Testis (tissue), 2 donors: ENCODE measurements at regions not wholly inside any gene's neighbourhood (a gene's known extent, or its start where the extent isn't known, plus 50 kb on each side); places are given as distances from the start of the nearest gene placed in this dataset.
"Not testable (repeated sequence)": the region's sequence is repeated elsewhere in the genome, so short reads cannot be mapped to it uniquely, and the experiment has no call there.

Experiments used
- DNase-seq: peaks from one replicate; pipeline ENCODE4 v3.0.0-alpha.2; 2019
- H3K27ac ChIP-seq, 2 donors: fragments of 200-600 bp; sonication (generic); one replicate each; pipeline ENCODE4 v1.5.1; 2019
- H3K27me3 ChIP-seq: fragments of 200-600 bp; sonication (generic); one replicate; pipeline ENCODE4 v1.5.1; 2019
- H3K36me3 ChIP-seq: fragments of 200-600 bp; sonication (generic); one replicate; pipeline ENCODE4 v1.5.1; 2017; ENCODE audit warnings: low read depth; ENCODE audit errors: missing control alignments
- H3K4me1 ChIP-seq: fragments of 200-600 bp; sonication (generic); one replicate; pipeline ENCODE4 v1.5.1; 2019
- H3K4me3 ChIP-seq, 2 donors: fragments of 200-600 bp; sonication (generic); one replicate each; pipeline ENCODE4 v1.5.1; 2017 to 2019
- H3K9me3 ChIP-seq: fragments of 200-600 bp; sonication (generic); one replicate; pipeline ENCODE4 v1.5.1; 2017
- POLR2A ChIP-seq: fragments of 450-650 bp; IDR thresholded peaks from one replicate; pipeline ENCODE4 v1.6.1; 2017; ENCODE audit warnings: antibody characterized with exemption, mild to moderate bottlenecking, moderate library complexity
- WGBS, 2 donors: methylation state at CpG; one replicate each; pipeline ENCODE4 v1.1.5; 2018; 5-methylcytosine and 5-hydroxymethylcytosine counted together
- intact Hi-C: fragments of 100-400 bp; cut with DNase I; formaldehyde crosslinking; loops from one replicate; pipeline ENCODE4 v1.15.1; 2023; ENCODE audit warnings: low total_unique reads
- TF ChIP-seq, protein P1 (sequence below), 3 experiments: fragments of 450-650 bp in 2 of 3; fragments of 200-600 bp in 1 of 3; sonication (generic) in 1 of 3; IDR thresholded peaks; one replicate each; pipeline ENCODE4 v1.5.1; 2016 to 2019; ENCODE audit warnings: antibody characterized with exemption in 3 of 3, mild to moderate bottlenecking in 2 of 3, moderate library complexity in 1 of 3

DNA sequence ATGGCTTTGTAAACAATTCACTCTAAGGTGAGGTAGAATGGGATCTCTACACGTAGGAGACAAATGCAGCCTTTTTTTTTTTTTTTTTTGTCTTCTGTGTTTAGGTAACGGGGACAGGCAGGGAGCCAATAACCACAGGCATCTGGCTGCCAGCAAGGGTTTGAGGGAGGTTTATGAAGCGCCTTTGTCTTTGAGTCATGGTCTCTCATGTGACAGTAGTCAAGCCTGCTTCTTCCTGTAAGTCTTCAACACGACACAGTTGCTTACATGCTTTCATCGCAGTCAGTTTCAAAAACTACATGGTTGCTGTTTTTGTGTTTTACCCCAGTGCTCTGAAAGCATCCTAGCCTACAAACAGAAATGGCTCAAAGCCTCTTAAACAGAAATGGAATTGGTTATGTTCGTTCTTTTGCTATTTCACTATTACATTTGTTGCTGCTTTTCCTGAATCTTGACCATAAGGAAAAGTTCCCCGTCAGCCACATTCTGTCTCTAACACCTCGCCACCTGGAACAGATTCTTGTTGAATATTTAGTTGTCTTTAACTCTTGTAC, 127.8 kb upstream of the METTL14 start:
- WGBS, 2 donors, result 74 to 80% methylated on average over 8 of the region's 8 CpGs
- no peaks in the 10 kb centered on the region for H3K4me1 ChIP-seq
- DNase-seq, result no peak
- no peaks in the 10 kb centered on the region for H3K27me3 ChIP-seq
- no peak overlapping the region for H3K4me3 ChIP-seq
- H3K27ac ChIP-seq, result no peak overlapping the region
- TF ChIP-seq, protein P1, sequence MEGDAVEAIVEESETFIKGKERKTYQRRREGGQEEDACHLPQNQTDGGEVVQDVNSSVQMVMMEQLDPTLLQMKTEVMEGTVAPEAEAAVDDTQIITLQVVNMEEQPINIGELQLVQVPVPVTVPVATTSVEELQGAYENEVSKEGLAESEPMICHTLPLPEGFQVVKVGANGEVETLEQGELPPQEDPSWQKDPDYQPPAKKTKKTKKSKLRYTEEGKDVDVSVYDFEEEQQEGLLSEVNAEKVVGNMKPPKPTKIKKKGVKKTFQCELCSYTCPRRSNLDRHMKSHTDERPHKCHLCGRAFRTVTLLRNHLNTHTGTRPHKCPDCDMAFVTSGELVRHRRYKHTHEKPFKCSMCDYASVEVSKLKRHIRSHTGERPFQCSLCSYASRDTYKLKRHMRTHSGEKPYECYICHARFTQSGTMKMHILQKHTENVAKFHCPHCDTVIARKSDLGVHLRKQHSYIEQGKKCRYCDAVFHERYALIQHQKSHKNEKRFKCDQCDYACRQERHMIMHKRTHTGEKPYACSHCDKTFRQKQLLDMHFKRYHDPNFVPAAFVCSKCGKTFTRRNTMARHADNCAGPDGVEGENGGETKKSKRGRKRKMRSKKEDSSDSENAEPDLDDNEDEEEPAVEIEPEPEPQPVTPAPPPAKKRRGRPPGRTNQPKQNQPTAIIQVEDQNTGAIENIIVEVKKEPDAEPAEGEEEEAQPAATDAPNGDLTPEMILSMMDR (IDR thresholded peaks at IDR 0.05), result no peak
- no peak for TF ChIP-seq POLR2A
- H3K36me3 ChIP-seq, result no peaks in the 10 kb centered on the region
- H3K9me3 ChIP-seq, result no peaks in the 10 kb centered on the region
- intact Hi-C loops, result no loop called here

DNA sequence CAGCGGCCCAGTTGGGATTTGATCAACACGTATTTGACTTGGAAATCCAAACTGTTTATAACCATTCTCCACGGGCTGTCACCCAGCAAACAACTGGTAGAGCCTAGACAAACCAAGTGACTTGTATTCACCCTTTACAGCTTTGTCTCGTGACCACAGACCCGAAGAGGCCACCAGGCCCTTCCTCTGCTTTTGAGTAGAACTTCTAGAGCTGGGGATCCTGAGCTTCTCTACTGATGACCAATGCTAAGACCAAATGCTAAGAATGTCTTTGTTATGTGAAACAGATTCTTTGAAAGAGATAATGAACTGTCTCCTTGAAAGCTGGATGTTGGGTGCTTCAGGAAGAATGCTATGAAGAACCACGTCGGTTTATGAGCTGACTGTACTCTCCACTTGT, 127.0 kb upstream of the METTL14 start:
- H3K9me3 ChIP-seq, H3K27me3 ChIP-seq, H3K4me1 ChIP-seq, H3K27ac ChIP-seq, DNase-seq, H3K4me3 ChIP-seq, intact Hi-C loops, H3K36me3 ChIP-seq: not testable (repeated sequence)
- 76 to 88% methylated on average over 5 to 7 of the region's 7 CpGs for WGBS, 2 donors

DNA sequence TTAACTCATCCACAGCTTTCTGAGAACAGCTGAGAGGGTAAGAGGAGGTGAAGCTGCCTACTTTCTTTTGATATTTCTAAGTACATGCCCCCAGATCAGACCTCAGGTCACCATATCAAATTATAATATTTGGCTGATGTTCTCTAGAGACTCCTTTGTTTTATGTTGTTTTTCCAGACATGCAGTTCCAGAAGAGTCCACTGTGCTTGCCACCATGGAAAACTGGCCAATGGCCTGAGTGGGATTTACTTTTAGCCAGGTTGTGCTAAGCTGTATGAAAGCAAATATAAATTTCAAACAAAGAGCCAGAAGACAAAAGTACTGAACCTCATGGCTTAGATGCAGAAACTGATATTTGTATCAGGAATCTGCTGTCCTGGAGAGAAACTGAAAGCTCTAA, 123.6 kb upstream of the METTL14 start:
- H3K36me3 ChIP-seq, H3K4me3 ChIP-seq, H3K9me3 ChIP-seq, DNase-seq, H3K27ac ChIP-seq, H3K27me3 ChIP-seq, H3K4me1 ChIP-seq, intact Hi-C loops: not testable (repeated sequence)

DNA sequence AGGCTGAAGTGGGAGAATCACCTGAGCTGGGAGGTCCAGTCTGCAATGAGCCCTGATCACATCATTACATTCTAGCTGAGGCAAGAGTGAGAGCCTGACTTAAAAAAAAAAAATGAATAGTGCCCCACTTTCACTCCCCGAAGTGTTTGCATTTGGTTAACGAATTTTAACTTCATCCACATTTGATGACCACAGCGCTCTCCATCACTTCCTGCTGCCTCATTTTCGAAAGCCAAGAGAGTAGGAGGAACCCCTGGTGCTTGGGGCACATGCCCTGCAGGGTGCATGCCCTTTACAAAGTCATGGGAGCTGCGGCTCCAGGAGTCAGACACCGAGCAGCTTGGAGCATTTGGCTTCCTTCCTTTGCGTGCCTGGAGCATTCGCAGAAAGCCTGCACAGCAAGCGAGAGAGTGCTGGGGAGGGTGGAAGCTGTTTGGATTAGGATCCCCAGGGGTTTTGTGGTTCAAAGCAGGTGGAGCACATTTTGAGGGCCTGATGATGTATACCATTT, 119.1 kb upstream of the METTL14 start:
- H3K36me3 ChIP-seq, H3K4me1 ChIP-seq, H3K4me3 ChIP-seq, H3K27ac ChIP-seq, intact Hi-C loops, H3K9me3 ChIP-seq, H3K27me3 ChIP-seq, DNase-seq: not testable (repeated sequence)
- WGBS, 2 donors, result 27 to 40% methylated on average over 6 to 9 of the region's 9 CpGs

DNA sequence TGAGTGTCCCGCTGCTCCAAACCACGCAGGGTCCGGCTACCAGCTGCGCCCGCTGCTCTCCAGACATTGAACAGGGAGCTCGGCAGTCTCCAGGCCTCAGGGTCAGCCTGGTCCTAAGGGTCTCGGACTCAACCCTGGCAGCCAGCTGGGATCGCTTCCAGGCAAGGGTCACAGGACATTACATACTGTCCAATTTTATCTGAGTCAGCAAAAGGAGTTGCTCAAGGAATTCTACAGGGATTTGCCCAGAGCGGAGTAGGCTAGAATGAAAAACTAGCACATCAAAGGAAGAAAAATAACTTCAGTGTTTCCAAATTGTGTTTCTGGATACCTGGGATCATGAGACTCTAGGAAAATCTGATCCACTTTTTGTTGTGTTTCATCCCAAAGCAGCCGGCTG, 112.2 kb upstream of the METTL14 start:
- H3K4me1 ChIP-seq, intact Hi-C loops, H3K36me3 ChIP-seq, DNase-seq, H3K9me3 ChIP-seq, H3K27ac ChIP-seq, H3K4me3 ChIP-seq, H3K27me3 ChIP-seq: not testable (repeated sequence)
- WGBS, 2 donors, result 70 to 72% methylated on average over 2 to 10 of the region's 10 CpGs

DNA sequence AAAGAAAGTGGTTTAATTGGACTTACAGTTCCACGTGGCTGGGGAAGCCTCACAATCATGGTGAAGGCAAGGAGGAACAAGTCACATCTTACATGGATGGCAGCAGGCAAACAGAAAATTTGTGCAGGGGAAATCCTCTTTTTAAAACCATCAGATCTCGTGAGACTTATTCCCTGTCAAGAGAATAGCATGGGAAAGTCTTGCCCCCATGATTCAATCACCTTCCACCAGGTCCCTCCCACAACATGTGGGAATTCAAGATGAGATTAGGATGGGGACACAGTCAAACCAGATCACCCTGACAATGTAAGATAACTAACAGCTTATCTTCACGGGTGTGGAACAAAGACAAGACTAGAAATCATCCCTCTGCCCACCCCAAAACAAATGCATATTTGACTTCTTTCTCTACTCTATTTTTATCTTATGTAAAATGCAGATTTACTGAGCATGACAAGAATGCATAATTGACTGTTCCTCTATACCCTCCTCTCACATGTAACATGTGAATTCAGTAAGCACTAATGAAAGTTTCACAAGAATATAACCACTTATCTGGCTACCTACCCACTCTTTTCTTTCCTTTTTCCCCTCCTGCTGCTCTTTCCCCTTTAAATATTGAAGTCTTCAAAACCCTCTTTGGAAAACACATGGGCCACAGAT, 110.8 kb upstream of the METTL14 start:
- H3K27me3 ChIP-seq, H3K36me3 ChIP-seq, H3K4me1 ChIP-seq, DNase-seq, H3K4me3 ChIP-seq, H3K27ac ChIP-seq, H3K9me3 ChIP-seq, intact Hi-C loops: not testable (repeated sequence)
- 44 to 54% methylated on average over 3 of the region's 3 CpGs for WGBS, 2 donors

DNA sequence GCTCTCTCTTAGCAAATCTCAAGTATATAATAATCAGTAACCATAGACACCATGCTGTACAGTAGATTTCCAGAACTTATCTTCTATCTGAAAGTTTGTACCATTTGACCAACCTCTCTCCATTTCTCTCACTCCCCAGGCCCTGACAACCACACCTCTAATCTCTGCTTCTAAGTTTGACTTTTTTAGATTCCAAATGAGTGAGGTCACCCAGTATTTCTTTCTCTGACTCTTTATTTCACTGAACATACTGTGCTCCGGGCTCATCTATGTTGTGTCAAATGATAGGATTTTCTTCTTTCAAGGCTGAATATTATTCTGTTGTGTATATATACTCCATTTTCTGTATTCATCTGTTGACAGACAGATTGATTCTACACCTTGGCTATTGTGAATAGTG, 110.1 kb upstream of the METTL14 start:
- DNase-seq, H3K27me3 ChIP-seq, H3K4me1 ChIP-seq, H3K36me3 ChIP-seq, intact Hi-C loops, H3K9me3 ChIP-seq, H3K27ac ChIP-seq, H3K4me3 ChIP-seq: not testable (repeated sequence)
- WGBS, 2 donors, result 65% methylated on average over 1 of the region's 1 CpG

DNA sequence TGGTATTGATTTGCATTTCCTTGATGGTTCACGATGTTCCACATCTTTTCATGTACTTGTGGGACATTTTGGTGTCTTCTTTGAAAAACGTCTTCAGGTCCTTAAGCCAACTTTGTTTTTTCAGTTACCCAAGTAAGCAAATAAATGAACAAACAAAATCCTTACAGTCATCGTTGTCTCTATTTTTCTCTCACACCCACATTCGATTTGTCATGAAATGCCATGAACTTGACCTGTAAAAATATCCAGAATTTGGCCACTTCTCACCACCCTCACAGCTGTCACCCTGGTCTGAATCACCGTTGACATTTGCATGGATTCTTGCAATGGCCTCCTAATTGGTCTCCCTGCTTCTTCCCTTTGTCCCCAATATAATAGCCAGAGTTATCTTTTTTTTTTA, 109.5 kb upstream of the METTL14 start:
- H3K4me1 ChIP-seq, H3K4me3 ChIP-seq, H3K9me3 ChIP-seq, DNase-seq, intact Hi-C loops, H3K27me3 ChIP-seq, H3K36me3 ChIP-seq, H3K27ac ChIP-seq: not testable (repeated sequence)
- 86 to 87% methylated on average over 5 of the region's 5 CpGs for WGBS, 2 donors

DNA sequence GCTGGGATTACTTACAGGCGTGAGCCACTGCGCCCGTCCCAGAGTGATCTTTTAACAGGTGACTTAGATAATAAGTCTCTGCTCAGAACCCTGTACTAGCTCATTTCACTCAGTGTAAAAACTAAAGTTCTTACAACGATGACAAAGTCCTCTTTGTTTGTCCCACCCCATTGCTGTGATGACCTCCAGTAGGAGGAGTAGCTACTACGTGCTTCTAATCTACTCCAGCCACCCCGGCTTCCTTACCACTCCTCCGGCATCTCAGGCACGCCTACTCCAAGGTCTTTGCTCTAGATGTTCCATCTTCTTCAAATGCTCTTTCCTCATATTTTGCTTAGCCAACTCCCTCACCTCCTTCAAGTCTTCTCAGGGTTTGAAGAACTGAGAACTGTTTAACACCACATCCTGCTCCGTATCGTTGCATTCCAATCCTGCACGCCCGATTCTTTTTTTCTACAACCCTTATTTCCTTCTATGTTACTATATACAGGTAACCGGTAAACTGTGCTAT, 108.4 kb upstream of the METTL14 start:
- intact Hi-C loops, H3K27me3 ChIP-seq, H3K4me1 ChIP-seq, H3K27ac ChIP-seq, H3K9me3 ChIP-seq, DNase-seq, H3K36me3 ChIP-seq, H3K4me3 ChIP-seq: not testable (repeated sequence)
- WGBS, 2 donors, result 73 to 79% methylated on average over 13 of the region's 13 CpGs
